GM18870 (cell line): ENCODE measurements at regions not wholly inside any gene's neighbourhood (a gene's known extent, or its start where the extent isn't known, plus 50 kb on each side); places are given as distances from the start of the nearest gene placed in this dataset.
"Not testable (repeated sequence)": the region's sequence is repeated elsewhere in the genome, so short reads cannot be mapped to it uniquely, and the experiment has no call there.

Experiments used
- ATAC-seq: cut with Tn5 transposase; IDR thresholded peaks from one replicate; pipeline ENCODE4 v1.9.1; 2021; ENCODE audit warnings: moderate library complexity; ENCODE audit not compliant: unreplicated experiment

GRCh38 chr2:4900861-4901770 lies 791.1 kb upstream of the SOX11 start:
- ATAC-seq, result no peak

- ATAC-seq, result no peak
Measured at GRCh38 chr2:4903656-4904348, 788.4 kb upstream of the SOX11 start.

DNA sequence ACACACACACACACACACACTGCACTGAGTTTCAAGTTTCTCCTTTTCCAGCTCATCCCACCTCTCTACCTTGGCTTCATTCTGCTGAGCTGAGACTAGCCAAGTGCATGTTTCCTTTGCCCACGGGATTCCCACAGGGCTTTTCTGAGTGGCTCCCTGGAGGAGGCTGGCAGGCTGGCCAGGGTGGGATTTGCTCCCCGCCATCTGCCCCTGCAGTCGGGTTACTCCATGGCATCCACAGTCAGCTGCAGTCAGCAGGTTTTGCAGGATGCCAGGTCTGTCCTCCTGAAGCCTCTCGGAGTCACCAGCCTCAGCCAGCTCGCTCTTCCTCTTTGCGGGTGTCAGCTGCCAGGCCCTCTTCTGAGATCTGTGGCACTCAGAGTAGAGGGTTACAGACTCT lies 783.7 kb upstream of the SOX11 start:
- no peak for ATAC-seq

GRCh38 chr2:4909346-4910009 lies 782.7 kb upstream of the SOX11 start:
- ATAC-seq, result no peak

DNA sequence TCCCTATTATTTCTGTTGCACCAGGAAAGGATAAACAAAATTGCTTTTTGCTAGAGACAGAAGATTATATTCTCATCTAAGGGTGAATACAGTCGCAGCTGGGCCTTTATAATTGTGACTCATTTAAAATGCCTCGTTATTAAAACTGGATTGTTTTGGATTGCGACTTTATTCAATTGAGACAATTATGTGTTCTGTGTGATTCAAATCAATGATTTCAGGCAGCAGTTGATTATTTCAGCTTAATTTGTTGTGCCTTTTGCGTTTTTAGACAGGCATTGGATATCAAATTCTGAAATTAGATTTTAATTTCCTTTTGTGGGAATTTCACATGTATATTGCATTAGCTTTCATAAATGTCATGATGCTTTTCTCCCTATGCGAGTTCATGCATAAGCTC lies 778.1 kb upstream of the SOX11 start:
- no peak for ATAC-seq

DNA sequence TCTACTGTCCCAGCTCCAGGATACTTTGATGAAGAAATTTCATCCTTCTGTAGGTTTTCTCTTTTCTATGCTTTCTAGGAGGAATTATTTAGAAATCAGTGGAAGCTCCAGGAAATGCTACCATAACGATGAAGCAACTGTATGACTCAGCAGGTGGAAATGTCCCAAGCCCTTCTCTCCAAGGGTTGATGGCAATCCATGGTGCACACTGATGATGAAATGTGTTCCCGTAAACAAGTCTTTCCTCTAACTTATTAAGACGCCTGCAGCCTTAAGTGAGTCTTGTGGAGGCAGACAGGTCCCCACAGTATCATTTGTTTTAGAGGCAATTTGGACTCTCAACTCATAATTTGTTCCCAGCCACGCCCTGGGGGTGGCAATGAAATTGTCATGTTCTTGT lies 777.6 kb upstream of the SOX11 start:
- ATAC-seq, result no peak

DNA sequence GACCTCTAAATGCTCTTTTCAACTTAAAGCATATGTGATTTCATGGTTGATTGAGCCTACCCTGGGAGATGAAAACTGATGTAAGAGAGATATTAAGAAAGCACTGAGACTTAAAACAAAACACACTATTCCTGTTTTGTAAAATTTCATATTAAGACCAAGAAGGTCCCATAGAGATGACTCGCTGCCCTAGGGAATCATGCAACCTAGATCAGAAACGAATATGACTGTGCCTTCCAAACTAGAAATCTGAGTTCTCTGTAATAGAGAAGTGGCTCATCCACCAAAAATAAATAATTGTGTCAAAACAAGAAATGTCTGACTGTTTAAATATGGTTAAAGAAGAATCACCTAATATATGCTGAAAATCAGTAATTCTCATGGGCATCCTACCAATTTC lies 776.8 kb upstream of the SOX11 start:
- no peak for ATAC-seq

DNA sequence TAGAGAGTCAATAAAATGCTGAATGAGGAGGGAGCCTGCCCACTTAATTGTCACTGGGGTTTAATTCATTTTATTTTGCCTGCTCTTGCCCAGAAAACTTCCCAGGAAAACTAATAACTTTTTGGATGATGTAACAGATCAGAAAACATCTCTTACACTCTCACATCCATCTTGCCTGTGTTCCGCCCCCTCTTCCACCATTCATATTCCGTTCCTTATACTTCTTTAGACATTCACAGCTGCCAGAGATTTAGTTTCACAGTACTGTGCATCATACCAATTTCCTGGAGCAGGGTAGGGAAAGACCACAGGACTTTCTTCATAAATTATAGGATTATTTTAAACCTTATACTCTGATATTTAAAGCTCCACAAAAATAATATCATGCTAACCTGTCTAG lies 776.1 kb upstream of the SOX11 start:
- no peak for ATAC-seq

- ATAC-seq, result no peak
Measured at GRCh38 chr2:4930704-4931103, 761.5 kb upstream of the SOX11 start.

GRCh38 chr2:4931721-4932365 lies 760.3 kb upstream of the SOX11 start:
- ATAC-seq, result no peak

- not testable (repeated sequence) for ATAC-seq
Measured at GRCh38 chr2:4935291-4935690, 756.9 kb upstream of the SOX11 start.

GRCh38 chr2:4937550-4937949 lies 754.6 kb upstream of the SOX11 start:
- ATAC-seq, result no peak

DNA sequence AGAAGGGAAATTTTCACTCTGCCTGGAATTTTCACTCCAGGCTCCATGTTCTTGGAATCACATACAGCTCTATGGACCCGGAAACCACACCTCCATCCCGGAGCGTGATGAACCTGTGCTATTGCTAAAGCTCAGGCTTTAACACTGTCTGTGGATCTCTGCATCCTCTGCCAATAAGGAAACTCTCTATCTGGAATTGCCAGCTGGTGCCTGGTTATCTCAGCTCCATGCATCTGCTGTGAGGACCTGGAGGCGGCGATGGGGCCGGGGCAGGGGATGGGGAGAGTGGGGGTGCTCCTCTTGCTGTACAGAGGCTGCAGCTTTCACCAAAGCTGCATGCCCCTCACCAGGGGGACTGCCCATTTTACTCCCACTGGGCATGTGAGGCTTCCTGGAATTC lies 754.0 kb upstream of the SOX11 start:
- ATAC-seq, result no peak

DNA sequence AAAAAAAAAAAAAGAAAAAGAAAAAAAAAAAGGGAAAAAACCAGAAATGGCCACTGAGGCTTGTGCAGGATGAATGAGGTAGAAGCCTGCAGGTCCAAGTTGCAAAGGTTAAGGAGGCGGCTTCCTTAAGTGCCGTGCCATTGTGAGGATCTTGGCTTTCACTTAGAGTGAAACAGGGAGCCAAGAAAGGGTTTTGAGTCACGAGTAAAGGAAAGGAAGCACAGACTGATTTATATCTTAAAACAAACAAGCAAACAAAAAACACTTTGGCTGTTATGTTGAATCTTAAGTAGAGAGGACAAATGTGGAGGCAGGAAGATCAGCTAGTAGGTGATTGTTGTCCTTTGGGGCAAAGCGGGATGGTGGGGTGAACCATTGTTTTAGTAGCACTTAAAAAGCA lies 749.7 kb upstream of the SOX11 start:
- ATAC-seq, result no peak

DNA sequence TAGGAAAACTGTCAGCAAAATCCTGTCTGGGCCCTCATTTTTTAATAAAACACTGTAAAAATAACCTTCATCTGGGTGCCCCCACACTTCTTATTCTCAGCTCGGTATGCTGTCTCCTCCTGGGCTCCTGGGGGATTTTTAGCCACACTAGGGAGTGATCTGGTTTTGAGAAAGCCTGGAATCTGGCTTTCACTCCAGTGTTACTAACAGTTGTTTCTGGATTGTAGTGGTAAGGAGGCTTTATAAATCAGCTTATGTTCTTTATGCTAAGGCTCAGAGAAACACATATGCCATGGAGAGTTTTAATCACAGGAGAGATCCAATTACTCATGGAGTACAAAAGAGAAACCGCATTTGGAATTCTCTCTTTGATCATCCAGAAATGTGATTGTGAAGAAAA lies 744.3 kb upstream of the SOX11 start:
- no peak for ATAC-seq

GRCh38 chr2:4951368-4951767 lies 740.8 kb upstream of the SOX11 start:
- ATAC-seq, result no peak

- ATAC-seq, result no peak
Measured at GRCh38 chr2:4959219-4959618, 733.0 kb upstream of the SOX11 start.

- no peak for ATAC-seq
Measured at GRCh38 chr2:4962419-4962818, 729.8 kb upstream of the SOX11 start.

DNA sequence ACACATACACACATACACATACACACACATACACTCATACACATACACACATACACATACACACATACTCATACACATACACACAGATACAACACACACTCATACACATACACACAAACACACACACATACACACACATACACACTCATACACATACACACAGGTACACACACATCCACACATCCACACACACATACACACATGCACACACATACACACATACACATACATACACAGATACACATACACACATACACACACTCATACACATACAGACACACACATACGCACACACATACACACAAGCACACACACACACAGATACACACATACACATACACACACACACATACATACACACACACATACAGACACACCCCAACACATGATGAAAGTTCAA lies 729.1 kb upstream of the SOX11 start:
- ATAC-seq, result no peak

DNA sequence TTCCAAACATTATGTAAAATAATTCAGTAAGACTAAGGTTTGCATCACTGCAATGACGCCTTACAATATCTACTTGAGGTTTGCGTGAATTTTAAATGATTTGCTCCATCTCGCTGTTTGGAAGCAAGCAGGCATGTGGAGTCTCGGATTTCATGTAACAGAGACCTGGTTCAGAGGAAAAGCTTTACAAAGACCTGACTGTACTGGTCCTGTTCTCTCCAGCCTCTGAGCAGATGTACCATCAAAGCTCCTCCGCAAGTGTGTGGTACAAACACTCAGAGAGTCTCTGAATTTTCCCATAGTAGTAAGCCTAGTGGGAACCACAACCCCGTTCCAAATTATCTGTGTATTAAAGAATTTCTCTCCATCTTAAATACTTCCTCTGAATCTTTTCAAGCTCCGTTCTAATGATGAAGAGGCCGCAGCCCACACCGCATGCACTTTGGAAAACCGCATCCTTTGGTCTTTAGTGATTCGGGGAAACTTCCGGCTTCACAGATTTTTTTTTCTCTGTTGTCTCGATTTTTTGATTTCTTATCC lies 728.1 kb upstream of the SOX11 start:
- no peak for ATAC-seq

DNA sequence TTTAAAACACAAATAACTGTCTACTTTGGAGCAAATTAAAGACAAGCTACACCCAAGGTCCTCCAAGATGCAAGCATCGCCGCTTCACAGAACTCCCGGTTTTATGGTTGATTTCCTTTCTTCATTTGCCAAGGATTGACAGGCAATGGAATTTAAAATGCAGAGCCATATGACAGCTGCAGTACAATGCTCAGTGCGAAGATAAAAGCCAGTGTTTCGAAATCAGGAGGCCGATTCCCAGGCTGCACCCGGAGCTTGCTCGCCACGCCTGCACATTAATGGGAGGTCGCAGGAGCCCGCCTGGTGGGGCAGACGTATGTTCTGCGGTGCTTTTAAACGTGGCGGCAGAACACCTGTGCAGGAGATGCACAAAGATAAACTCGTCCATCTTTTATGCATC lies 727.6 kb upstream of the SOX11 start:
- no peak for ATAC-seq
